ENCODE measurements at regions not wholly inside any gene's neighbourhood (a gene's known extent, or its start where the extent isn't known, plus 50 kb on each side); places are given as distances from the start of the nearest gene placed in this dataset.

DNA sequence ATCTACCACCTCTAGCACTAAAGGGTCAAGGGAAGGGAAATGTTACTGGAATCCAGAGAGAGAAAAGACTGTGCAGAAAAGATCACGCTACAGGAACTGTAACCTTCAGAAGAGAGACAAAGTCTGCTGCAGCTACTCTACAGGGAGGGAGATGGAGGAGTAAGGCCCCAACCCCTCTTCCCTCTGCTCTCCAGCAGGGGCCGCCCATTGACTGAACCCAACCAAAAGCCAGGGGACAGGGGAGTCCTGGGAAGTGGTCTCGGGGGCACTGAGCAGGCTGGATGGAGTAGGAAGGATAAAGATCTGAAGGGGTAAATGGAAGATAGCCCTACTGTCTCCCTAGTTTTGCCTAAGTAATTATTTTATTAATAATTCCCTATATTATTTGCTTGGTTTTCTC is 72.8 kb upstream of the NR5A2 start:
- Histone ChIP-seq H3K9me3 (ENCODE audit: insufficient read depth, low read length) (no peaks in the 10 kb centered on the region), H3K4me3 (ENCODE audit: low read length) (no peak overlapping the region), H2AFZ (ENCODE audit: low read depth, low read length) (no peak overlapping the region), H4K20me1 (ENCODE audit: insufficient read depth, low read length) (no peaks in the 10 kb centered on the region), H3K79me2 (ENCODE audit: low read length) (no peaks in the 10 kb centered on the region), H3K4me1 (ENCODE audit: low read length) (no peaks in the 10 kb centered on the region), H3K36me3 (replicated peaks; ENCODE audit: low read depth, low read length) (no peaks in the 10 kb centered on the region), H3K9ac (ENCODE audit: low read length) (no peak overlapping the region), H3K4me2 (ENCODE audit: low read length) (no peak overlapping the region), H3K27me3 (ENCODE audit: low read depth, low read length) (peaks cover 36% of the 10 kb centered on the region), H3K27ac (ENCODE audit: low read length) (no peak overlapping the region)
- TF ChIP-seq CTCF (IDR thresholded peaks at IDR 0.05; ENCODE audit: low read depth, low read length): peak; percentile 61
- no peak for TF ChIP-seq EZH2phosphoT487 (IDR thresholded peaks at IDR 0.05; ENCODE audit: low read depth)

DNA sequence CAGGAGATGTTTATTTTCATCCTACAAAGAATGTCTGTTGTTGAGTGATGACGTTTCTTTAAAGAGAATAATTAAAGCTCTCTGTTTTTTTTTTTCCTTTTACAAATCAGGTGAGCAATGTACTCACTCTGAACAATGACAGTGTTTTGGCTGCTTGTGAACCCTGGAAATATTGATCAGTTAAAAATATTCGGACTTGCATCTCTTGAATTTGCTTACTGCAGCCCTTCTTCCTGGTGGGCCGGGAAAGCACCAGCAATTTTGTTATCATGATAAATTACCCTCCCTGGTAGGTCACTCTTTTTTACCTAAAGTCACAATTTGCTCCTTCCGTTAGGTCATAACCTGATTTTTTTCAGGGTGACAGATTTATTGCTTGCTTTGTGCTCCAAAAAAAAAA is 72.3 kb upstream of the NR5A2 start:
- H2AFZ ChIP-seq (ENCODE audit: low read depth, low read length): no peak overlapping the region

DNA sequence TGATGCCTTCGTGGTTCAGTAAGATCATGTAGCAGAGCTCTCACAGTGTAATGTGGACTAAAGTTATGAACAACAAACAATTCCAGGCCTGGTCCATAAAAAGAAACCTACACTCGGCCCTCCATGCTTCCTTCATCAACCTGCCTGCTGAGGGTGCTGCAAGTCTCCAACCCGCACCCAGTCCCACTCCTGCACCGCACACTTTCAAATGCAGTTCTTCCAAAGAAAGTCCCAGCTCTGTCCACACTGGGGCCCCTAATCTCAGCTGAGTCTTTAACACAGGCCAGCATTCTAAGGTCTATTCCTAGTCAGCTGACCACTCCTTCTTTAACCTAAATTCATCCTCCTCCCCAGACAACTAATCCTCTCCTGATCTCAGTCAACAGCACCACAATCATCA is 71.5 kb upstream of the NR5A2 start:
- H3K4me2 ChIP-seq (ENCODE audit: low read length): no peak overlapping the region
- no peak overlapping the region for H3K27ac ChIP-seq (ENCODE audit: low read length)
- H3K9ac ChIP-seq (ENCODE audit: low read length): no peak overlapping the region
- H3K9me3 ChIP-seq (ENCODE audit: insufficient read depth, low read length): no peaks in the 10 kb centered on the region
- H3K4me1 ChIP-seq (ENCODE audit: low read length): no peaks in the 10 kb centered on the region
- TF ChIP-seq EZH2phosphoT487 (IDR thresholded peaks at IDR 0.05; ENCODE audit: low read depth) (no peak), CTCF (IDR thresholded peaks at IDR 0.05; ENCODE audit: low read depth, low read length) (no peak)
- H3K27me3 ChIP-seq (ENCODE audit: low read depth, low read length): peaks cover 39% of the 10 kb centered on the region
- no peaks in the 10 kb centered on the region for H3K36me3 ChIP-seq (replicated peaks; ENCODE audit: low read depth, low read length)
- no peak overlapping the region for H2AFZ ChIP-seq (ENCODE audit: low read depth, low read length)
- H3K79me2 ChIP-seq (ENCODE audit: low read length): no peaks in the 10 kb centered on the region
- no peaks in the 10 kb centered on the region for H4K20me1 ChIP-seq (ENCODE audit: insufficient read depth, low read length)
- H3K4me3 ChIP-seq (ENCODE audit: low read length): no peak overlapping the region

More for the DNA sequence above, 72.3 kb upstream of the NR5A2 start:
- Histone ChIP-seq H3K36me3 (replicated peaks; ENCODE audit: low read depth, low read length) (no peaks in the 10 kb centered on the region), H3K9ac (ENCODE audit: low read length) (no peak overlapping the region), H3K27me3 (ENCODE audit: low read depth, low read length) (peaks cover 36% of the 10 kb centered on the region), H3K4me1 (ENCODE audit: low read length) (no peaks in the 10 kb centered on the region), H3K79me2 (ENCODE audit: low read length) (no peaks in the 10 kb centered on the region), H3K9me3 (ENCODE audit: insufficient read depth, low read length) (no peaks in the 10 kb centered on the region), H4K20me1 (ENCODE audit: insufficient read depth, low read length) (no peaks in the 10 kb centered on the region), H3K4me3 (ENCODE audit: low read length) (no peak overlapping the region), H3K4me2 (ENCODE audit: low read length) (no peak overlapping the region), H3K27ac (ENCODE audit: low read length) (no peak overlapping the region)
- TF ChIP-seq EZH2phosphoT487 (IDR thresholded peaks at IDR 0.05; ENCODE audit: low read depth): no peak
- no peak for TF ChIP-seq CTCF (IDR thresholded peaks at IDR 0.05; ENCODE audit: low read depth, low read length)

DNA sequence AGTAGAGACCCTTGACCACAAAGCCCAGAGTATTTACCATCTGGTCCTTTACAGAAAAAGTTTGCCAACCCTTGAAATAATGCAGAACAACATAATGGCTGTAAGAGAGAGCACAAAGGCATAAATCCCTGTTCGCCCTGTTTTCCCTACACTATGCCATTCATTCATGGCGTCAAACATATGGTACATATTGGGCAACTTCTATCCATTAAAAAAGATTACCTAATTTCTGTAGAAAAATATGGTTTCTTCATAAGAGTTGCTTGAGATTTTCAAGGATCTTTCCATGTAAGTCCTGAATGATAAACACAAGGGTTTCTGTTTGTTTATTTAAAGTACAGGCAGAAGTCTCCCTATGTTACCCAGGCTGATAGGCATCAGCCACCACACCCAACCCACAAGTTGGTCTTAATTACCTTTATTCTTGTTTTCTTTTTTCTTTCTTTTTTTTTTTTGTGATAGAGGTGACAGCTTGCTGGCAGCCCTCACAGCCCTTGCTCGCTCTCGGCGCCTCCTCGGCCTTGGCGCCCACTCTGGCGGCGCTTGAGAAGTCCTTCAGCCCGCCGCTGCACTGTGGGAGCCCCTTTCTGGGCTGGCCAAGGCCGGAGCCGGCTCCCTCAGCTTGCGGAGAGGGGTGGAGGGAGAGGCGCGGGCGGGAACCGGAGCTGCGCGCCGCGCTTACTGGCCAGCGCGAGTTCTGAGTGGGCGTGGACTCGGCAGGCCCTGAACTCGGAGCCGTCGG is 68.3 kb upstream of the NR5A2 start:
- no peaks in the 10 kb centered on the region for H3K9me3 ChIP-seq (ENCODE audit: insufficient read depth, low read length)
- no peak for TF ChIP-seq EZH2phosphoT487 (IDR thresholded peaks at IDR 0.05; ENCODE audit: low read depth)
- TF ChIP-seq CTCF (IDR thresholded peaks at IDR 0.05; ENCODE audit: low read depth, low read length): no peak
- H2AFZ ChIP-seq (ENCODE audit: low read depth, low read length): no peak overlapping the region
- H3K36me3 ChIP-seq (replicated peaks; ENCODE audit: low read depth, low read length): no peaks in the 10 kb centered on the region
- peaks cover 38% of the 10 kb centered on the region for H3K27me3 ChIP-seq (ENCODE audit: low read depth, low read length)
- H3K4me2 ChIP-seq (ENCODE audit: low read length): no peak overlapping the region
- no peaks in the 10 kb centered on the region for H4K20me1 ChIP-seq (ENCODE audit: insufficient read depth, low read length)
- H3K4me3 ChIP-seq (ENCODE audit: low read length): no peak overlapping the region
- no peak overlapping the region for H3K9ac ChIP-seq (ENCODE audit: low read length)
- H3K79me2 ChIP-seq (ENCODE audit: low read length): no peaks in the 10 kb centered on the region
- H3K4me1 ChIP-seq (ENCODE audit: low read length): peaks cover 3% of the 10 kb centered on the region
- H3K27ac ChIP-seq (ENCODE audit: low read length): no peak overlapping the region

Data from OCI-LY3 (cell line).